ENCODE measurements at regions not wholly inside any gene's neighbourhood (a gene's known extent, or its start where the extent isn't known, plus 50 kb on each side); places are given as distances from the start of the nearest gene placed in this dataset.

DNA sequence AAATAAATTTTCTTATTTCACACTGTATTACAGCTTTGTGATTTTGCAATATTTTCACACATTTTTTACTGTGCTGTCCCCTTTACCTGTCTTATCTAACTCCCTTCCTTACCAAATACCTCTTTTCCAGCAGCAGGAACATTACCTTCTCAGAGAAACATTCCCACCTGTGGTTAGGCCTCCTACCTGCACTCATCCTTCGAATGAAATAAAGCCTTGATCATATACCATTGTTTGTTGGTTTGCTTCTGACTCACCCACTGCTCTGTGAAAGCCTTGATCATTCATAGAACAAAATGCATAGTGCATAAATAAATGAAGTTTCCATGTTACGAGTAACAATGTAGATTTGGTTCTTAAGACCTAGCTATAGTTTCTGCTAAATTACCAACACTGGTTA is 256.3 kb downstream of the ARL4A start:
- H3K36me3 ChIP-seq (ENCODE audit: low read length) = no peaks in the 10 kb centered on the region
- H3K9me3 ChIP-seq (ENCODE audit: insufficient read depth, low read length) = peaks cover 6% of the 10 kb centered on the region; the same call in 1 of the 2 replicates
- no peak overlapping the region for H3K9ac ChIP-seq (ENCODE audit: low read length)
- no peaks in the 10 kb centered on the region for H4K20me1 ChIP-seq (ENCODE audit: low read depth, low read length)
- no peaks in the 10 kb centered on the region for H3K9me2 ChIP-seq (replicated peaks; ENCODE audit: insufficient read depth, low read length)
- H3F3A ChIP-seq (ENCODE audit: insufficient read depth) = no peaks in the 10 kb centered on the region
- no peak overlapping the region for H2AFZ ChIP-seq (ENCODE audit: low read depth, low read length, severe bottlenecking)
- no peaks in the 10 kb centered on the region for H3K79me2 ChIP-seq (ENCODE audit: insufficient read depth, low read length)
- no peak overlapping the region for H3K4me3 ChIP-seq (ENCODE audit: insufficient read depth, low read length, poor library complexity, severe bottlenecking)
- no peaks in the 10 kb centered on the region for H3K27me3 ChIP-seq (ENCODE audit: low read length)
- TF ChIP-seq, protein P1, sequence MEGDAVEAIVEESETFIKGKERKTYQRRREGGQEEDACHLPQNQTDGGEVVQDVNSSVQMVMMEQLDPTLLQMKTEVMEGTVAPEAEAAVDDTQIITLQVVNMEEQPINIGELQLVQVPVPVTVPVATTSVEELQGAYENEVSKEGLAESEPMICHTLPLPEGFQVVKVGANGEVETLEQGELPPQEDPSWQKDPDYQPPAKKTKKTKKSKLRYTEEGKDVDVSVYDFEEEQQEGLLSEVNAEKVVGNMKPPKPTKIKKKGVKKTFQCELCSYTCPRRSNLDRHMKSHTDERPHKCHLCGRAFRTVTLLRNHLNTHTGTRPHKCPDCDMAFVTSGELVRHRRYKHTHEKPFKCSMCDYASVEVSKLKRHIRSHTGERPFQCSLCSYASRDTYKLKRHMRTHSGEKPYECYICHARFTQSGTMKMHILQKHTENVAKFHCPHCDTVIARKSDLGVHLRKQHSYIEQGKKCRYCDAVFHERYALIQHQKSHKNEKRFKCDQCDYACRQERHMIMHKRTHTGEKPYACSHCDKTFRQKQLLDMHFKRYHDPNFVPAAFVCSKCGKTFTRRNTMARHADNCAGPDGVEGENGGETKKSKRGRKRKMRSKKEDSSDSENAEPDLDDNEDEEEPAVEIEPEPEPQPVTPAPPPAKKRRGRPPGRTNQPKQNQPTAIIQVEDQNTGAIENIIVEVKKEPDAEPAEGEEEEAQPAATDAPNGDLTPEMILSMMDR (IDR thresholded peaks at IDR 0.05; ENCODE audit: insufficient read depth, low read length, poor library complexity, severe bottlenecking) = no peak
- no peak for TF ChIP-seq EZH2phosphoT487 (conservative IDR thresholded peaks at IDR 0.05; ENCODE audit: low read length)
- no peak overlapping the region for H3K4me2 ChIP-seq (ENCODE audit: low read depth, low read length, poor library complexity, severe bottlenecking)
- H3K27ac ChIP-seq (ENCODE audit: low read depth, low read length) = no peak overlapping the region

DNA sequence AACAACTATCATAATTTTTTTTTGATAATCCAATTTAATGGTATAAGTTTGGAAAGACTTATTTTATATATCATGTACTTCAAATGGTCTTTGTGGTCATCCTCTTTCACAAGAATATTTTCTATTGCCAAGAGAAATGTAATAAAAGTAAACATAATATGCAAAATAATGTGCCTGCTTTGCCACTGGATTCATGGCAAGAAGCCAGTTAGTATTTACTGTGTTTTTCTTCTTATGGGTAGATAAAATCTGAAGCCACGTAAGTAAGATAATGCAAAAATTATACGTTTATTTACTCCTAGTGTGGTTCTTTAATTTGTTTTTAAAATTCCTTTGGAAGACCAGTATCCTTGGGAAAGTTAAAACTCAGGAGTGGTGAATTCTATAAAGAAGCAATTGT is 258.5 kb downstream of the ARL4A start:
- Histone ChIP-seq H3K9me2 (replicated peaks; ENCODE audit: insufficient read depth, low read length) (no peaks in the 10 kb centered on the region), H3K36me3 (ENCODE audit: low read length) (no peaks in the 10 kb centered on the region), H3K79me2 (ENCODE audit: insufficient read depth, low read length) (no peaks in the 10 kb centered on the region), H3K4me2 (ENCODE audit: low read depth, low read length, poor library complexity, severe bottlenecking) (no peak overlapping the region), H3K9me3 (ENCODE audit: insufficient read depth, low read length) (no peaks in the 10 kb centered on the region), H4K20me1 (ENCODE audit: low read depth, low read length) (no peaks in the 10 kb centered on the region), H3F3A (ENCODE audit: insufficient read depth) (no peaks in the 10 kb centered on the region), H3K27me3 (ENCODE audit: low read length) (no peaks in the 10 kb centered on the region), H3K4me3 (ENCODE audit: insufficient read depth, low read length, poor library complexity, severe bottlenecking) (no peak overlapping the region), H2AFZ (ENCODE audit: low read depth, low read length, severe bottlenecking) (no peak overlapping the region), H3K9ac (ENCODE audit: low read length) (no peak overlapping the region), H3K27ac (ENCODE audit: low read depth, low read length) (no peak overlapping the region)
- TF ChIP-seq EZH2phosphoT487 (conservative IDR thresholded peaks at IDR 0.05; ENCODE audit: low read length) = no peak
- TF ChIP-seq, protein P1 (IDR thresholded peaks at IDR 0.05; ENCODE audit: insufficient read depth, low read length, poor library complexity, severe bottlenecking) = no peak

DNA sequence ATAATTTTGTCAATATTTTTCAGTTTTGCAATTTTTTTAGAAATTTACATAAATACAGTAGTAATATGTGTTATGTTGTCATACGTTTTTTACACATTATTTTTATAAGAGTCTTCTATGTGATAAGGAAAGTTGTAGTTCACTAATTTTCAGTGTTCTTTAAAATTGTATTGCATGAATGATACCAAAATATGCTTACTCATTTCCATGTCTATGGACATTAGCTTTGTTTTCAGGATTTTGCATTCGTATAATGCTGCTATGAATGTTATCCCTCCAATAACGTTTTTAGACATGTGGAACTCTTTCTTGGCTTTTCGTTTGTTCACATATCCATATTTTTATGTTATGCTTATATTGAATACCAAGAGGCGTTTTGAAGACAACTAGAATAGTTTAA is 260.0 kb downstream of the ARL4A start:
- Histone ChIP-seq H3K9me3 (ENCODE audit: insufficient read depth, low read length) (no peaks in the 10 kb centered on the region), H3K4me2 (ENCODE audit: low read depth, low read length, poor library complexity, severe bottlenecking) (no peak overlapping the region), H3F3A (ENCODE audit: insufficient read depth) (no peaks in the 10 kb centered on the region), H3K27ac (ENCODE audit: low read depth, low read length) (no peak overlapping the region), H3K9ac (ENCODE audit: low read length) (no peak overlapping the region), H3K4me3 (ENCODE audit: insufficient read depth, low read length, poor library complexity, severe bottlenecking) (no peak overlapping the region), H3K36me3 (ENCODE audit: low read length) (no peaks in the 10 kb centered on the region), H4K20me1 (ENCODE audit: low read depth, low read length) (no peaks in the 10 kb centered on the region), H3K27me3 (ENCODE audit: low read length) (no peaks in the 10 kb centered on the region), H3K9me2 (replicated peaks; ENCODE audit: insufficient read depth, low read length) (no peaks in the 10 kb centered on the region), H3K79me2 (ENCODE audit: insufficient read depth, low read length) (no peaks in the 10 kb centered on the region), H2AFZ (ENCODE audit: low read depth, low read length, severe bottlenecking) (no peak overlapping the region)
- TF ChIP-seq, protein P1 (IDR thresholded peaks at IDR 0.05; ENCODE audit: insufficient read depth, low read length, poor library complexity, severe bottlenecking) = no peak
- TF ChIP-seq EZH2phosphoT487 (conservative IDR thresholded peaks at IDR 0.05; ENCODE audit: low read length) = no peak

Data from SU-DHL-6 (cell line).